A549 (cell line): ENCODE measurements at regions not wholly inside any gene's neighbourhood (a gene's known extent, or its start where the extent isn't known, plus 50 kb on each side); places are given as distances from the start of the nearest gene placed in this dataset.

Experiments
- CTCF ChIP-seq: fragments of >200 bp; sonication (Bioruptor Twin); formaldehyde crosslinking; IDR thresholded peaks from 3 replicates; pipeline ENCODE4 v1.5.1; 2016
- ELK1 ChIP-seq: fragments of 150-350 bp; IDR thresholded peaks from 2 replicates; pipeline ENCODE4 v1.6.1; 2014; ENCODE audit warnings: low read depth, mild to moderate bottlenecking, low read length

GRCh38 chr14:58707949-58708348 is 70.2 kb downstream of the DACT1 start:
- TF ChIP-seq CTCF (no peak), ELK1 (no peak)
